Transverse colon (tissue), 3 donors: ENCODE measurements at regions not wholly inside any gene's neighbourhood (a gene's known extent, or its start where the extent isn't known, plus 50 kb on each side); places are given as distances from the start of the nearest gene placed in this dataset.

Experiments
- POLR2A ChIP-seq: fragments of 450-650 bp; IDR thresholded peaks from one replicate; pipeline ENCODE4 v1.6.1; 2016; ENCODE audit warnings: antibody characterized with exemption, mild to moderate bottlenecking, moderate library complexity
- TF ChIP-seq, protein P1 (sequence below), 5 experiments: fragments of 200-600 bp in 3 of 5; fragments of 450-650 bp in 2 of 5; sonication (generic) in 3 of 5; IDR thresholded peaks; 1 replicate in 2 of 5; 2 replicates in 3 of 5; pipeline ENCODE4 v1.5.1; 2016 to 2017; ENCODE audit warnings: antibody characterized with exemption in 5 of 5, inconsistent platforms in 3 of 5, mild to moderate bottlenecking in 2 of 5, moderate library complexity in 1 of 5

DNA sequence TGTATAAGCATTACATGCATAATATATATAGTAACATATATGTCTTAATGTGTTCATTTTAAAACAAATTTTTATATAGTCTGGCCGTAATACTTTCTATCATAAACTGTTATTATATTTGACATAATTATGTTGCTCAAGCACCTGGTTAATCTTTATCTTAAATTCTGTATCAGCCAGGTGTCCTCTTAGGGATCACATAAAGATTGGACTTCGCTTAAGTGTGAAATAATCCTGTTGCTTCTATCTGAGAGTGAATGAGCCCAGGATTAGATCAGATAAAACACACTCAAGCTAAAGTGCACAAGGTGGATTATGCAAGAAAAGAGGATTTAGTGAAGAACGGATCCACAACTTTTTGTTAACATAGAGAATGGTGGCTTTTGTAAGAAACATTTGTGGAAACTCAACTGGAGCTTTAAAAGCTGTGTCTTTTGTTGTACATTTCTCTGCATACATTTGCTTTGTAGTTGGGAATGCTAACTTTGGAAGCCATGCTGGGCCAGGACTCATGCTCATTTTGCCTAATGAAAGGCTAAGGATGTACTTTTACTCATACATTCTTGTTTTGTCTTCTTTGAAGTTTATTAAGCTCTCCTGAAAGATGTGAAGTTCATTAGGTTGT is 437.8 kb downstream of the ZIC1 start:
- TF ChIP-seq POLR2A = no peak
- TF ChIP-seq, protein P1, sequence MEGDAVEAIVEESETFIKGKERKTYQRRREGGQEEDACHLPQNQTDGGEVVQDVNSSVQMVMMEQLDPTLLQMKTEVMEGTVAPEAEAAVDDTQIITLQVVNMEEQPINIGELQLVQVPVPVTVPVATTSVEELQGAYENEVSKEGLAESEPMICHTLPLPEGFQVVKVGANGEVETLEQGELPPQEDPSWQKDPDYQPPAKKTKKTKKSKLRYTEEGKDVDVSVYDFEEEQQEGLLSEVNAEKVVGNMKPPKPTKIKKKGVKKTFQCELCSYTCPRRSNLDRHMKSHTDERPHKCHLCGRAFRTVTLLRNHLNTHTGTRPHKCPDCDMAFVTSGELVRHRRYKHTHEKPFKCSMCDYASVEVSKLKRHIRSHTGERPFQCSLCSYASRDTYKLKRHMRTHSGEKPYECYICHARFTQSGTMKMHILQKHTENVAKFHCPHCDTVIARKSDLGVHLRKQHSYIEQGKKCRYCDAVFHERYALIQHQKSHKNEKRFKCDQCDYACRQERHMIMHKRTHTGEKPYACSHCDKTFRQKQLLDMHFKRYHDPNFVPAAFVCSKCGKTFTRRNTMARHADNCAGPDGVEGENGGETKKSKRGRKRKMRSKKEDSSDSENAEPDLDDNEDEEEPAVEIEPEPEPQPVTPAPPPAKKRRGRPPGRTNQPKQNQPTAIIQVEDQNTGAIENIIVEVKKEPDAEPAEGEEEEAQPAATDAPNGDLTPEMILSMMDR (IDR thresholded peaks at IDR 0.05) = no peak
